Bronchial epithelial cell (primary cell): ENCODE measurements at regions not wholly inside any gene's neighbourhood (a gene's known extent, or its start where the extent isn't known, plus 50 kb on each side); places are given as distances from the start of the nearest gene placed in this dataset.
"Not testable (repeated sequence)": the region's sequence is repeated elsewhere in the genome, so short reads cannot be mapped to it uniquely, and the experiment has no call there.

Source experiments
- DNase-seq: peaks from one replicate; pipeline ENCODE4 v3.0.0-alpha.2; 2010; ENCODE audit warnings: low read depth
- FAIRE-seq: peaks from 2 replicates; lab custom pipeline; 2011; peaks lifted over from hg19 to GRCh38; lab: Jason Lieb, UNC
- H3K27me3 ChIP-seq: 2 replicates; pipeline ENCODE4 v1.5.1; 2011; ENCODE audit warnings: low read length; ENCODE audit not compliant: control insufficient read depth, insufficient read depth
- H3K36me3 ChIP-seq: 2 replicates; pipeline ENCODE4 v1.5.1; 2011; ENCODE audit warnings: low read length; ENCODE audit not compliant: control insufficient read depth, insufficient read depth
- H3K4me3 ChIP-seq: 2 replicates; pipeline ENCODE4 v1.5.1; 2011; ENCODE audit warnings: mild to moderate bottlenecking, low read depth, low read length, control low read depth
- CTCF ChIP-seq: IDR thresholded peaks from 2 replicates; pipeline ENCODE4 v1.5.1; 2011; ENCODE audit warnings: mild to moderate bottlenecking, moderate library complexity, low read length, control low read depth, inconsistent platforms; ENCODE audit not compliant: insufficient read depth, severe bottlenecking

- H3K4me3 ChIP-seq, result no peak overlapping the region
- H3K36me3 ChIP-seq, result no peaks in the 10 kb centered on the region
- no peaks in the 10 kb centered on the region for H3K27me3 ChIP-seq
- TF ChIP-seq CTCF, result no peak
- DNase-seq (peak; percentile 66), FAIRE-seq (no peak)
Measured at GRCh38 chr3:166274351-166275023, 437.3 kb upstream of the BCHE start.

GRCh38 chr3:166270429-166270828 is 433.2 kb upstream of the BCHE start:
- DNase-seq (no peak), FAIRE-seq (no peak)
- Histone ChIP-seq H3K4me3 (no peak overlapping the region), H3K27me3 (no peaks in the 10 kb centered on the region), H3K36me3 (no peaks in the 10 kb centered on the region)
- TF ChIP-seq CTCF, result no peak

- Histone ChIP-seq H3K4me3 (no peak overlapping the region), H3K27me3 (no peaks in the 10 kb centered on the region), H3K36me3 (no peaks in the 10 kb centered on the region)
- DNase-seq, result no peak
- FAIRE-seq, result no peak
- TF ChIP-seq CTCF, result no peak
Measured at GRCh38 chr3:166265153-166265552, 427.9 kb upstream of the BCHE start.

GRCh38 chr3:166263460-166263859 is 426.2 kb upstream of the BCHE start:
- Histone ChIP-seq H3K36me3 (no peaks in the 10 kb centered on the region), H3K4me3 (no peak overlapping the region), H3K27me3 (no peaks in the 10 kb centered on the region)
- DNase-seq (peak; percentile 16), FAIRE-seq (no peak)
- peak; percentile 22 for TF ChIP-seq CTCF

- FAIRE-seq, H3K27me3 ChIP-seq, H3K4me3 ChIP-seq, DNase-seq, H3K36me3 ChIP-seq: not testable (repeated sequence)
Measured at GRCh38 chr3:166258293-166258850, 421.1 kb upstream of the BCHE start.

GRCh38 chr3:166257715-166258114 is 420.5 kb upstream of the BCHE start:
- H3K27me3 ChIP-seq, result no peaks in the 10 kb centered on the region
- FAIRE-seq (no peak), DNase-seq (no peak)
- H3K36me3 ChIP-seq, result no peaks in the 10 kb centered on the region
- TF ChIP-seq CTCF, result no peak
- no peak overlapping the region for H3K4me3 ChIP-seq
